GM23338 (cell line): ENCODE measurements at regions not wholly inside any gene's neighbourhood (a gene's known extent, or its start where the extent isn't known, plus 50 kb on each side); places are given as distances from the start of the nearest gene placed in this dataset.
"Not testable (repeated sequence)": the region's sequence is repeated elsewhere in the genome, so short reads cannot be mapped to it uniquely, and the experiment has no call there.

Experiments used
- ATAC-seq: fragments of 200-7000 bp; cut with Tn5 transposase; 3 replicates; pipeline ENCODE4 v1.9.1; 2020
- DNase-seq: peaks from one replicate; pipeline ENCODE4 v3.0.0-alpha.2; 2015; ENCODE audit warnings: low spot score
- H2AFZ ChIP-seq: fragments of 200-600 bp; sonication (generic); 2 replicates; pipeline ENCODE4 v1.8.0; 2016; ENCODE audit warnings: antibody characterized with exemption, mild to moderate bottlenecking, moderate library complexity
- H3F3A ChIP-seq: fragments of 200-600 bp; sonication (generic); replicated peaks from 2 replicates; pipeline ENCODE4 v1.8.0; 2017; ENCODE audit warnings: antibody characterized with exemption, mixed run types, low read depth
- H3K27ac ChIP-seq: fragments of 200-600 bp; sonication (generic); 2 replicates; pipeline ENCODE4 v1.6.1; 2016; ENCODE audit warnings: low read depth
- H3K27me3 ChIP-seq: fragments of 200-600 bp; sonication (generic); 2 replicates; pipeline ENCODE4 v1.8.0; 2016; ENCODE audit warnings: mild to moderate bottlenecking, mixed run types, moderate library complexity; ENCODE audit not compliant: insufficient read depth
- H3K36me3 ChIP-seq: fragments of 200-600 bp; sonication (generic); 2 replicates; pipeline ENCODE4 v1.8.0; 2016; ENCODE audit warnings: mild to moderate bottlenecking; ENCODE audit not compliant: insufficient read depth
- H3K4me1 ChIP-seq: fragments of 200-600 bp; sonication (generic); 2 replicates; pipeline ENCODE4 v1.8.0; 2016; ENCODE audit warnings: mild to moderate bottlenecking, moderate library complexity; ENCODE audit not compliant: insufficient read depth
- H3K4me2 ChIP-seq: fragments of 200-600 bp; sonication (generic); 2 replicates; pipeline ENCODE4 v1.7.1; 2017; ENCODE audit warnings: mixed run types
- H3K4me3 ChIP-seq: fragments of 200-600 bp; sonication (generic); 2 replicates; pipeline ENCODE4 v1.6.1; 2016; ENCODE audit warnings: mixed run types
- H3K79me2 ChIP-seq: fragments of 200-600 bp; sonication (generic); replicated peaks from 2 replicates; pipeline ENCODE4 v1.8.0; 2017; ENCODE audit warnings: mild to moderate bottlenecking; ENCODE audit not compliant: insufficient read depth
- H3K9me2 ChIP-seq: fragments of 200-600 bp; sonication (generic); 2 replicates; pipeline ENCODE4 v1.8.0; 2017; ENCODE audit not compliant: insufficient read depth
- H4K20me1 ChIP-seq: fragments of 200-600 bp; sonication (generic); replicated peaks from 2 replicates; pipeline ENCODE4 v1.8.0; 2017; ENCODE audit warnings: mild to moderate bottlenecking; ENCODE audit not compliant: insufficient read depth
- H3K27ac Mint-ChIP-seq: 2 replicates; pipeline ENCODE4 v1.8.0; 2020; ENCODE audit warnings: inconsistent platforms, mild to moderate bottlenecking, moderate library complexity, mixed read lengths
- H3K27me3 Mint-ChIP-seq: 3 replicates; pipeline ENCODE4 v1.8.0; 2022; ENCODE audit warnings: low read depth, mild to moderate bottlenecking, moderate library complexity, mixed read lengths, inconsistent platforms; ENCODE audit not compliant: insufficient read depth, poor library complexity
- H3K36me3 Mint-ChIP-seq: 3 replicates; pipeline ENCODE4 v1.8.0; 2021; ENCODE audit warnings: low read depth, mild to moderate bottlenecking, inconsistent platforms, moderate library complexity, mixed read lengths
- H3K4me1 Mint-ChIP-seq: 3 replicates; pipeline ENCODE4 v1.8.0; 2020; ENCODE audit warnings: mild to moderate bottlenecking, inconsistent platforms, mixed read lengths
- H3K4me3 Mint-ChIP-seq: 3 replicates; pipeline ENCODE4 v1.8.0; 2021; ENCODE audit warnings: moderate library complexity, mild to moderate bottlenecking, inconsistent platforms, mixed read lengths
- H3K9me3 Mint-ChIP-seq: 3 replicates; pipeline ENCODE4 v1.8.0; 2020; ENCODE audit warnings: moderate library complexity, mild to moderate bottlenecking, inconsistent platforms, mixed read lengths
- CREB1 ChIP-seq: fragments of 250-450 bp; sonication (Bioruptor Pico); IDR thresholded peaks from 2 replicates; pipeline ENCODE4 v1.5.0; 2020; ENCODE audit warnings: low read depth, mild to moderate bottlenecking, moderate library complexity
- CTCF ChIP-seq, 2 experiments: fragments of 200-600 bp in 1 of 2; sonication (generic) in 1 of 2; conservative IDR thresholded peaks; 2 replicates each; pipeline versions ENCODE4 v1.5.1 to v1.6.1; 2016 to 2017; ENCODE audit warnings: antibody characterized with exemption in 2 of 2, low read depth in 2 of 2, mild to moderate bottlenecking in 2 of 2, moderate library complexity in 1 of 2
- EZH2 ChIP-seq: fragments of 200-600 bp; sonication (generic); IDR thresholded peaks from one replicate; pipeline ENCODE4 v1.8.0; 2017; ENCODE audit warnings: antibody characterized with exemption, mild to moderate bottlenecking, low read depth; ENCODE audit not compliant: unreplicated experiment
- EZH2phosphoT487 ChIP-seq: fragments of 200-600 bp; sonication (generic); IDR thresholded peaks from one replicate; pipeline ENCODE4 v1.8.1; 2018; ENCODE audit warnings: antibody characterized with exemption; ENCODE audit not compliant: unreplicated experiment
- JUNB ChIP-seq: IDR thresholded peaks from one replicate; pipeline ENCODE4 v1.6.1; 2016; ENCODE audit warnings: antibody characterized with exemption; ENCODE audit not compliant: unreplicated experiment
- NANOG ChIP-seq: IDR thresholded peaks from 2 replicates; pipeline ENCODE4 v1.6.1; 2016; ENCODE audit warnings: antibody characterized with exemption, borderline replicate concordance
- ZNF462 ChIP-seq: fragments of 250-450 bp; sonication (Bioruptor Pico); IDR thresholded peaks from 2 replicates; pipeline ENCODE4 v1.5.0; 2020; ENCODE audit warnings: mild to moderate bottlenecking, moderate library complexity
- TF ChIP-seq, protein P1 (sequence below): IDR thresholded peaks from 2 replicates; pipeline ENCODE4 v1.6.1; 2016; ENCODE audit warnings: antibody characterized with exemption

DNA sequence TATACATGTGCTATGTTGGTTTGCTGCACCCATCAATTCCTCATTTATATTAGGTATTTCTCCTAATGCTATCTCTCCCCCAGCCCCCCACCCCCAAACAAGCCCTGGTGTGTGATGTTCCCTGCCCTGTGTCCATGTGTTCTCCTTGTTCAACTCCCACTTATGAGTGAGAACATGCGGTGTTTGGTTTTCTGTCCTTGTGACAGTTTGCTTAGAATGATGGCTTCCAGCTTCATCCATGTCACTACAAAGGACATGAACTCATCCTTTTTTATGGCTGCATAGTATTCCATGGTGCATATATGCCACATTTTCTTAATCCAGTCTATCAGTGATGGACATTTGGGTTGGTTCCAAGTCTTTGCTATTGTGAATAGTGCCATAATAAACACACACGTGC lies 68.4 kb upstream of the TOP3B start:
- H3K27ac Mint-ChIP-seq, H3K4me1 Mint-ChIP-seq, H3K36me3 ChIP-seq, H3K4me3 ChIP-seq, H3F3A ChIP-seq, H3K27ac ChIP-seq, ATAC-seq, H3K36me3 Mint-ChIP-seq, H3K9me3 Mint-ChIP-seq, H4K20me1 ChIP-seq, H3K9me2 ChIP-seq, H3K4me2 ChIP-seq, H3K4me3 Mint-ChIP-seq, H2AFZ ChIP-seq, H3K79me2 ChIP-seq, H3K4me1 ChIP-seq, DNase-seq: not testable (repeated sequence)
- H3K27me3 Mint-ChIP-seq: peaks cover 78% of the 10 kb centered on the region
- peaks cover 100% of the 10 kb centered on the region for H3K27me3 ChIP-seq

- Histone ChIP-seq H3K4me3 (no peak overlapping the region), H3K79me2 (no peaks in the 10 kb centered on the region), H3K36me3 (no peaks in the 10 kb centered on the region), H4K20me1 (peaks cover 9% of the 10 kb centered on the region; the same call in 1 of the 2 replicates), H2AFZ (no peak overlapping the region), H3K27me3 (peaks cover 100% of the 10 kb centered on the region), H3K9me2 (no peaks in the 10 kb centered on the region), H3F3A (no peaks in the 10 kb centered on the region), H3K4me2 (no peak overlapping the region), H3K27ac (no peak overlapping the region), H3K4me1 (no peaks in the 10 kb centered on the region)
- H3K27me3 Mint-ChIP-seq: peaks cover 77% of the 10 kb centered on the region
- peaks cover 6% of the 10 kb centered on the region; the same call in 1 of the 3 replicates for H3K9me3 Mint-ChIP-seq
- no peak overlapping the region for H3K4me3 Mint-ChIP-seq
- no peaks in the 10 kb centered on the region for H3K36me3 Mint-ChIP-seq
- H3K27ac Mint-ChIP-seq: no peak overlapping the region
- no peak for ATAC-seq
- H3K4me1 Mint-ChIP-seq: no peaks in the 10 kb centered on the region
- TF ChIP-seq NANOG (no peak), ZNF462 (CRISPR knock-in tag) (no peak), JUNB (no peak), EZH2phosphoT487 (no peak), EZH2 (no peak), CTCF (conservative IDR thresholded peaks at IDR 0.05; ENCODE audit: low read depth in 2 of 2) (no peak), CREB1 (CRISPR knock-in tag) (no peak)
- TF ChIP-seq, protein P1, sequence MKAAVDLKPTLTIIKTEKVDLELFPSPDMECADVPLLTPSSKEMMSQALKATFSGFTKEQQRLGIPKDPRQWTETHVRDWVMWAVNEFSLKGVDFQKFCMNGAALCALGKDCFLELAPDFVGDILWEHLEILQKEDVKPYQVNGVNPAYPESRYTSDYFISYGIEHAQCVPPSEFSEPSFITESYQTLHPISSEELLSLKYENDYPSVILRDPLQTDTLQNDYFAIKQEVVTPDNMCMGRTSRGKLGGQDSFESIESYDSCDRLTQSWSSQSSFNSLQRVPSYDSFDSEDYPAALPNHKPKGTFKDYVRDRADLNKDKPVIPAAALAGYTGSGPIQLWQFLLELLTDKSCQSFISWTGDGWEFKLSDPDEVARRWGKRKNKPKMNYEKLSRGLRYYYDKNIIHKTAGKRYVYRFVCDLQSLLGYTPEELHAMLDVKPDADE: no peak
- no peak for DNase-seq
Measured at GRCh38 chr22:22050141-22050775, 67.7 kb upstream of the TOP3B start.
